BLaER1 (cell line): ENCODE measurements at regions not wholly inside any gene's neighbourhood (a gene's known extent, or its start where the extent isn't known, plus 50 kb on each side); places are given as distances from the start of the nearest gene placed in this dataset.
A peak's percentile ranks its signal among the peaks of the same experiment; 100 is the strongest.
"Not testable (repeated sequence)": the region's sequence is repeated elsewhere in the genome, so short reads cannot be mapped to it uniquely, and the experiment has no call there.

ENCODE experiments used
- H3K27ac ChIP-seq: shearing (Covaris generic); formaldehyde crosslinking; 2 replicates; pipeline ENCODE4 v1.8.1; 2022
- H3K27me3 ChIP-seq: shearing (Covaris generic); formaldehyde crosslinking; 2 replicates; pipeline ENCODE4 v1.8.1; 2022
- H3K36me3 ChIP-seq: shearing (Covaris generic); formaldehyde crosslinking; 2 replicates; pipeline ENCODE4 v1.8.1; 2022
- H3K4me1 ChIP-seq: shearing (Covaris generic); formaldehyde crosslinking; 2 replicates; pipeline ENCODE4 v1.8.1; 2022
- H3K4me2 ChIP-seq: shearing (Covaris generic); formaldehyde crosslinking; 2 replicates; pipeline ENCODE4 v1.8.1; 2022
- H3K4me3 ChIP-seq: shearing (Covaris generic); formaldehyde crosslinking; 2 replicates; pipeline ENCODE4 v1.8.1; 2022
- H3K9ac ChIP-seq: shearing (Covaris generic); formaldehyde crosslinking; 2 replicates; pipeline ENCODE4 v1.8.1; 2022
- H3K9me3 ChIP-seq: shearing (Covaris generic); formaldehyde crosslinking; 2 replicates; pipeline ENCODE4 v1.8.1; 2022
- H4K20me1 ChIP-seq: shearing (Covaris generic); formaldehyde crosslinking; 2 replicates; pipeline ENCODE4 v1.8.1; 2022
- Cebpa-rat ChIP-seq: shearing (Covaris generic); IDR thresholded peaks from 2 replicates; pipeline ENCODE4 v1.8.1; 2022

DNA sequence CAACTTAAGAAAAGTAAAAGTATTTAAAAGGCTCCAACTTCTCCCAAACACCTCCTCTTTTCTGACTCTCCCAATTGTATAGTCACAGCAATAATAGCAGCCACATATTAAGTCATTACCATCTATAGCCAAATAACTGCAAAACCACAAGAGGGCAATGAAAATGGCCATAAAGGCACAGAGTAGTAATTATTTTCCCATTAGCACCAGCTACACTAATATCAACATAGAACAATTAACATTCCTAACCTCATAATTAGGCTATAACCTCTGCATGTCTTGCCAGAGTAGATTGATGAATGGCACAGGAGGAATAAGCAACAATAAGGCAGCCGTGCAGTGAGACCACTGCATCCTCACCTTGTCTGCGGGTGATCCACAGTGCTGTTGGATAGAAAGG lies 226.4 kb upstream of the SERP2 start:
- Histone ChIP-seq H3K4me3 (no peak overlapping the region), H3K27ac (peak overlapping the region; percentile 68; the same call in 1 of the 2 replicates), H3K4me2 (peak overlapping the region; percentile 84), H3K27me3 (no peaks in the 10 kb centered on the region), H3K9ac (no peak overlapping the region), H3K4me1 (peaks cover 66% of the 10 kb centered on the region), H3K36me3 (no peaks in the 10 kb centered on the region), H3K9me3 (no peaks in the 10 kb centered on the region), H4K20me1 (no peaks in the 10 kb centered on the region)
- TF ChIP-seq Cebpa-rat = no peak

GRCh38 chr13:44147648-44148047 lies 226.0 kb upstream of the SERP2 start:
- Histone ChIP-seq H3K9me3 (no peaks in the 10 kb centered on the region), H3K36me3 (no peaks in the 10 kb centered on the region), H3K4me1 (peaks cover 62% of the 10 kb centered on the region), H3K27me3 (no peaks in the 10 kb centered on the region), H3K9ac (no peak overlapping the region), H3K4me3 (no peak overlapping the region), H4K20me1 (no peaks in the 10 kb centered on the region), H3K27ac (no peak overlapping the region; the same call in 1 of the 2 replicates), H3K4me2 (peak overlapping the region; percentile 84; the same call in 1 of the 2 replicates)
- TF ChIP-seq Cebpa-rat = no peak

DNA sequence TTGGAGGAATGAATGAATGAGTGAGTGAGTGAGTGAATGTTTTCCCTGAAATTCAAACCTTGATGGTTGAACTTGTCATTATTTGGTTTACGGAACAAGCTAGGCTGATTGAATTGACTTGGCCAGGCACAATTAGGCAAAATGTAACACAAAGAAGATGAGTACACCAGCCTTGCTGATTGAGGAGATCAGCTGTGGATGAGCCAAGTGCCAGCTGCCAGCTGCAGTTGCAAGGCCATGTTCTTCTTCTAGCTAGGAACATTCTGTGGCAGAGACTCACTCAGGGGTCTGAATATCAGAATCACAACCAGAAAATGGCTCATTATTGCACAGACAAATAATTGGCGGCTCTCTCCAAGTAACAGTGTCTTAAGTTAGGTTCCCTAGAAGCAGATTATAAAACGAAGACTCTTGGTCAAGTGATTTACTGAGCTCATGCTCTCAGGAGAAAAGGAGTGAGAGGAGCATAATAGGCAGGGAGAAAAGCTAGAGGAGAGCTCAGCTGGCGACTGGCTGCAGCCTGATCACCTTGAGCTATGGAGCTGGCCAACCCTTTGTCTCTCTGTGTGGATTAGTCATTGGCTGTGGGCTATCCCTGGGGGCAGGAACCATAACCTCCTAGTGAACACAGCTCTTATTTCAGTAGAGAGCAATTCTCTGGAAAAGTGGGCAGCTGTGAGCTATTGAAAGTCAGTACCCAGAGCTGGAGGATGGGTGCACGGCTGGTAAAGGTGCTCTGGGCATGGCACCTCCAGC lies 225.3 kb upstream of the SERP2 start:
- no peak overlapping the region for H3K27ac ChIP-seq
- no peak overlapping the region for H3K4me3 ChIP-seq
- no peaks in the 10 kb centered on the region for H3K9me3 ChIP-seq
- no peaks in the 10 kb centered on the region for H3K36me3 ChIP-seq
- no peak for TF ChIP-seq Cebpa-rat
- no peak overlapping the region for H3K9ac ChIP-seq
- no peaks in the 10 kb centered on the region for H4K20me1 ChIP-seq
- H3K27me3 ChIP-seq = no peaks in the 10 kb centered on the region
- peak overlapping the region; percentile 84 for H3K4me2 ChIP-seq
- H3K4me1 ChIP-seq = peaks cover 60% of the 10 kb centered on the region

GRCh38 chr13:44149231-44149630 lies 224.4 kb upstream of the SERP2 start:
- peaks cover 58% of the 10 kb centered on the region for H3K4me1 ChIP-seq
- H3K27ac ChIP-seq, H3K9me3 ChIP-seq, H3K4me3 ChIP-seq, H4K20me1 ChIP-seq, H3K27me3 ChIP-seq, H3K36me3 ChIP-seq, H3K4me2 ChIP-seq, H3K9ac ChIP-seq: not testable (repeated sequence)

GRCh38 chr13:44149821-44150220 lies 223.8 kb upstream of the SERP2 start:
- H3K27me3 ChIP-seq = no peaks in the 10 kb centered on the region
- TF ChIP-seq Cebpa-rat = no peak

DNA sequence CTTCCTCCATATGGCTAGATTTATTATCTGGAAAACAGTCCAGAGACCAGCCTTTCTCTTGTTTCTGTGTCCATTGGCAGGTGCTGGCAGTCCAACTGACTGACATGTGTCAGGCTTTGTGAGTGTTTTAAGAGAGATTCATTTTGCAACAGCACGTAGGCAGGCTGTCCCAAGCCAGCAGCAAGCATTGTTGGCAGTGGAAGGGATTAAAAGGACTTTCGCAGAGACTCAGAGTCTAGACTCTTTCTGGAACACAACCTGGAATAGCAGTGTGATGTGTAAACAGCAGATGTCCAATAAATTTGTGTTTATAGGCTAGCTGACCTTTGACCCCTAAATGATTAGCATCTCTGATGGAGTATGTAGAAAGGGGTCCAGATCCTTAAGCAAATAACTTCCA lies 222.2 kb upstream of the SERP2 start:
- Histone ChIP-seq H3K9me3 (no peaks in the 10 kb centered on the region), H3K4me1 (peaks cover 36% of the 10 kb centered on the region), H3K27ac (no peak overlapping the region), H3K4me3 (no peak overlapping the region), H3K27me3 (no peaks in the 10 kb centered on the region), H3K36me3 (no peaks in the 10 kb centered on the region), H3K9ac (no peak overlapping the region), H3K4me2 (no peak overlapping the region), H4K20me1 (no peaks in the 10 kb centered on the region)
- TF ChIP-seq Cebpa-rat = no peak

More at GRCh38 chr13:44149821-44150220, 223.8 kb upstream of the SERP2 start:
- no peaks in the 10 kb centered on the region for H3K36me3 ChIP-seq
- H3K4me2 ChIP-seq = no peak overlapping the region
- no peaks in the 10 kb centered on the region for H3K9me3 ChIP-seq
- H3K4me3 ChIP-seq = no peak overlapping the region
- H4K20me1 ChIP-seq = no peaks in the 10 kb centered on the region
- H3K4me1 ChIP-seq = peaks cover 52% of the 10 kb centered on the region
- H3K9ac ChIP-seq = no peak overlapping the region
- H3K27ac ChIP-seq = no peak overlapping the region

DNA sequence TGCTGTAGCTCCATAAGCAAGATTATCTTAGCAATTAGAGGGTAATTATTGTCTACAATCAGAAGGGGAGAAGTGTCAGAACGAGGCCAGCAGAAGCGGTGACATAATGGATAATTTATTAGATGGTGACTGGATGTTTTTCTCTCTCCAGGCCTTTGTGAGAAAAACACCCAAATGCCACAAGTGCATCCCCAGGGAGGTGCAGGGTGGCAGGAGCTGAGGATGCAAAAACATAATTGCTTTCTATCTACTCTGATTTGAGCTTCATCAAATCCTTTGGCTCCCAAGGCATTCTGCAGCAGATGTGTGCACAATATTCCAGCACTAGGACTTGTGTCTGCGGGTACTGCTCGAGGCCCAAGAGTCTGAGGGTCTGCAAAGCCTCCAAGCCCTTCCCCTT lies 220.1 kb upstream of the SERP2 start:
- H3K9ac ChIP-seq = no peak overlapping the region
- no peaks in the 10 kb centered on the region for H3K36me3 ChIP-seq
- no peaks in the 10 kb centered on the region for H3K9me3 ChIP-seq
- H3K4me1 ChIP-seq = peaks cover 15% of the 10 kb centered on the region
- no peak for TF ChIP-seq Cebpa-rat
- H3K4me3 ChIP-seq = no peak overlapping the region
- H3K27me3 ChIP-seq = no peaks in the 10 kb centered on the region
- peak overlapping the region; percentile 28 for H3K4me2 ChIP-seq
- H3K27ac ChIP-seq = no peak overlapping the region
- no peaks in the 10 kb centered on the region for H4K20me1 ChIP-seq

- no peak for TF ChIP-seq Cebpa-rat
- H4K20me1 ChIP-seq = no peaks in the 10 kb centered on the region
- no peak overlapping the region for H3K4me3 ChIP-seq
- no peak overlapping the region for H3K9ac ChIP-seq
- H3K4me2 ChIP-seq = no peak overlapping the region
- no peaks in the 10 kb centered on the region for H3K27me3 ChIP-seq
- H3K4me1 ChIP-seq = peaks cover 16% of the 10 kb centered on the region
- H3K36me3 ChIP-seq = no peaks in the 10 kb centered on the region
- no peak overlapping the region for H3K27ac ChIP-seq
- no peaks in the 10 kb centered on the region for H3K9me3 ChIP-seq
These were observed 218.0 kb upstream of the SERP2 start for GRCh38 chr13:44155422-44156293.

GRCh38 chr13:44156294-44156658 lies 217.3 kb upstream of the SERP2 start:
- Histone ChIP-seq H3K4me1 (peaks cover 22% of the 10 kb centered on the region), H3K4me2 (no peak overlapping the region)

GRCh38 chr13:44157606-44158005 lies 216.0 kb upstream of the SERP2 start:
- Histone ChIP-seq H3K36me3 (no peaks in the 10 kb centered on the region), H3K4me3 (no peak overlapping the region), H3K27ac (no peak overlapping the region), H3K9ac (no peak overlapping the region), H4K20me1 (no peaks in the 10 kb centered on the region), H3K9me3 (no peaks in the 10 kb centered on the region), H3K4me1 (peaks cover 28% of the 10 kb centered on the region), H3K4me2 (no peak overlapping the region), H3K27me3 (no peaks in the 10 kb centered on the region)
- TF ChIP-seq Cebpa-rat = no peak

More at GRCh38 chr13:44156294-44156658, 217.3 kb upstream of the SERP2 start:
- Histone ChIP-seq H4K20me1 (no peaks in the 10 kb centered on the region), H3K36me3 (no peaks in the 10 kb centered on the region), H3K9me3 (no peaks in the 10 kb centered on the region), H3K4me3 (no peak overlapping the region), H3K27me3 (no peaks in the 10 kb centered on the region), H3K27ac (no peak overlapping the region), H3K9ac (no peak overlapping the region)
- no peak for TF ChIP-seq Cebpa-rat
